ENCODE measurements at regions not wholly inside any gene's neighbourhood (a gene's known extent, or its start where the extent isn't known, plus 50 kb on each side); places are given as distances from the start of the nearest gene placed in this dataset.

GRCh38 chr7:46449743-46450142 is 528.7 kb upstream of the IGFBP3 start:
- TF ChIP-seq POLR2AphosphoS5 (IDR thresholded peaks at IDR 0.05; ENCODE audit: low read depth) = no peak
- no peak for TF ChIP-seq CREB1 (CRISPR knock-in tag; IDR thresholded peaks at IDR 0.05; ENCODE audit: low read depth)
- no peak for TF ChIP-seq EZH2phosphoT487 (IDR thresholded peaks at IDR 0.05; ENCODE audit: unreplicated experiment)
- TF ChIP-seq, protein P1, sequence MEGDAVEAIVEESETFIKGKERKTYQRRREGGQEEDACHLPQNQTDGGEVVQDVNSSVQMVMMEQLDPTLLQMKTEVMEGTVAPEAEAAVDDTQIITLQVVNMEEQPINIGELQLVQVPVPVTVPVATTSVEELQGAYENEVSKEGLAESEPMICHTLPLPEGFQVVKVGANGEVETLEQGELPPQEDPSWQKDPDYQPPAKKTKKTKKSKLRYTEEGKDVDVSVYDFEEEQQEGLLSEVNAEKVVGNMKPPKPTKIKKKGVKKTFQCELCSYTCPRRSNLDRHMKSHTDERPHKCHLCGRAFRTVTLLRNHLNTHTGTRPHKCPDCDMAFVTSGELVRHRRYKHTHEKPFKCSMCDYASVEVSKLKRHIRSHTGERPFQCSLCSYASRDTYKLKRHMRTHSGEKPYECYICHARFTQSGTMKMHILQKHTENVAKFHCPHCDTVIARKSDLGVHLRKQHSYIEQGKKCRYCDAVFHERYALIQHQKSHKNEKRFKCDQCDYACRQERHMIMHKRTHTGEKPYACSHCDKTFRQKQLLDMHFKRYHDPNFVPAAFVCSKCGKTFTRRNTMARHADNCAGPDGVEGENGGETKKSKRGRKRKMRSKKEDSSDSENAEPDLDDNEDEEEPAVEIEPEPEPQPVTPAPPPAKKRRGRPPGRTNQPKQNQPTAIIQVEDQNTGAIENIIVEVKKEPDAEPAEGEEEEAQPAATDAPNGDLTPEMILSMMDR (conservative IDR thresholded peaks at IDR 0.05; ENCODE audit: low read depth in 2 of 2) = no peak
